Fibroblast of peridontal ligament (primary cell): ENCODE measurements at regions not wholly inside any gene's neighbourhood (a gene's known extent, or its start where the extent isn't known, plus 50 kb on each side); places are given as distances from the start of the nearest gene placed in this dataset.
"Not testable (repeated sequence)": the region's sequence is repeated elsewhere in the genome, so short reads cannot be mapped to it uniquely, and the experiment has no call there.

ENCODE experiments used
- DNase-seq: peaks from one replicate; pipeline ENCODE4 v3.0.0-alpha.2; 2010; ENCODE audit errors: extremely low read depth

DNA sequence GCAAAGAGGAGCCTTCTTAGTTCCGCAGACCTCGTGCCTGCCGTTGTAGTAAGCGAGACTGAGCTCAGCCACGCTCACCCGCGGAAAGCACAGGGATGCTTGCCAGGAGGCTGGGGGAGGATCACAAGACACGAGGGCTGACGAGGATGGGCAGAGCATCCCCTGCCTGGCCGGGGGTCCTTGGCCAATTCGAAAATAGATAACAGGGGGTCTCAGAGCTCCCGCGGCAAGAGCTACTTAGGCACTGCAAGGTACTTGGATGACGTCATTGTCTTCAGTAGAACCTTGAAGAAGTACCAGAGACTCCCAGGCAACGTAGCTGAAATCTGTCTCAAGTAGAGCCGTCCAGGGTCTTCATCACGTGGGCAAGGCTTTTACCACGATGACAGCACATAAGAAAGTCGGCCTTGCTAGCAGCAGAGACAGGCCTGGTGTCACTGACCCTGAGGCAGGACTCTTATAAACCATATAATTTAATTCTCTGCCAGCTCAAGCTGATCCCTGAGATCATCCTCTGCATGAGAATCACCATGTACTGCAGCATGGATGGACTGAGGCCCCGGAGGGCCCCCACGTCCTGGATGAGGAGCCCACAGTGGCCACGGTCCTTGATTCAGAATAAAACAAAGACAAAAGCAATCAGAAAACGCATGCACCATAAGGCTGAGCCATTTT lies 81.9 kb downstream of the TMEM18 start:
- no peak for DNase-seq

DNA sequence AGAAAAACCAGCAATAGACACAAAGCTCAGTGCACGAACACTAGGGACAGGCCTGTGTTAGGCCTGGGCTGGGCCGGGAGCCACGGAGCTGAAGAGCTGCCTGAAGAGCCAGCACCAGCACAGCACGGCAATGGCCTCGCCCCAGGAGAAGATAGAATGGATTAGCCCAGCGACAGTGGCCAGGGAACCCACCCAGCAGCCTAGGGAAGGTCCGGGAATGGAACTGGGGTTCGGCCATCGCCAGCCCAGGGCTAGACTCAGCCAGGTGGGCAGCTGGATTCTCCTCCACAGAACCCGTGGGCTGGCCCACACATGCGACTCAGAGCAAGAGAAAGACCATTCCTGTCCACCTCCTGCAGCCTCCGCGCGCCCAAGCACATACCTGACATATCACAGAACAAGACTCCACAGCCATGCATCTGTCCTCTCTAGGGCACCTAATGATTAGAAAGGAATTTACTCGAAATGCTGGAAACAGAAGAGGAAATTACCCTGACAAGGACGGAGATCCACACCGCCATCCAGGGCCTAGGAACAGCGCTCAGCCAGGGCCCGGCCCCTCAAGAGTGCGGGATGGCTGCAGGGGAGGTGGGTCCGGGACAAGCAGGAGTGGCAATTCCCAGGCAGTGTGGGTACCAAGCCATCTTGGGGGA lies 82.8 kb downstream of the TMEM18 start:
- DNase-seq = no peak

DNA sequence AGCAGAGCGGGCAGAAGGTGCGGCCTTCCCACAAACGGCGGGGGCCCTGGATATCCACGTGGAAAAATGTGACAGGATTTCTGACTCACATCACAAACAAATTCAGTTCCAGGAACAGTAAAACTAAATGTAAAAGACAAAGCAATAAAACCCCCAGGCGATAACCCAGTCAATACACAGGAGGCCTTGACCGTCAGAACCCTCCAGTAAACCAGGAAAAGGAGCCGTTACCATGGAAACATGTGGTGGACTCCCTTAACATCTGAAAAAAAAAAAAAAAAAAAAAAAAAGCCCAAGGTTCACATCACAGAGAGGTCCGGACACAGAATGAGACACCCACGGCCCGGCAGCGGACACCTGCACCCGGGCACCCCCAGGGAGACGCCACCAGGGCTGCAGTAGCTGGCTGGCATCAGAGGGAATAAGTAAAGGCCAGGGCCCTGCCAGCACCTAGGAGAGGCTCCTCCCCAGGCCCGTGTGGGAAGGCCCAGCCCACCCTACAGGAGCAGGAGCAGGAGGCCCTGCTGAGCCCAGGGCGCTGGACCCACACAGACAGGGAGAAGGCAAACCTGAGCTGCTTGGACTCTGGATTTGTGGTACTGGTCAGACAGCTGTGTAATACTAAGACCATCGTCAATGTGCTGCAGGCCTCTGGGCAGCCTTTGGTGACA lies 83.7 kb downstream of the TMEM18 start:
- no peak for DNase-seq

DNA sequence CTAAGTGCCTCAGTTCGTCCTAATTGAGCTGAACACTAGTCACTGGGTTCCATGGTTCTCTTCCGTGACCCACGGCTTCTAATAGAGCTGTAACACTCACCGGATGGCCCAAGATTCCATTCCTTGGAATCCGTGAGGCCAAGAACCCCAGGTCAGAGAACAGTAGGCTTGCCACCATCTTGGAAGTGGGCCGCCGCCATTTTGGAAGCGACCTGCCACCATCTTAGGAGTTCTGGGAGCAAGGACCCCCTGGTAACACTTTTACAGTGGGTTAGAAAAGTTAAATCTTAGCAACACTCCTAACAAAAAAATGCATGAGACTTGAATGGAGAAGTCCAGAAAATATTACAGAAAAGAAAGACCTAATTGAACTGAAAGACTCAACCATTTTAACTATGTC lies 84.5 kb downstream of the TMEM18 start:
- no peak for DNase-seq

DNA sequence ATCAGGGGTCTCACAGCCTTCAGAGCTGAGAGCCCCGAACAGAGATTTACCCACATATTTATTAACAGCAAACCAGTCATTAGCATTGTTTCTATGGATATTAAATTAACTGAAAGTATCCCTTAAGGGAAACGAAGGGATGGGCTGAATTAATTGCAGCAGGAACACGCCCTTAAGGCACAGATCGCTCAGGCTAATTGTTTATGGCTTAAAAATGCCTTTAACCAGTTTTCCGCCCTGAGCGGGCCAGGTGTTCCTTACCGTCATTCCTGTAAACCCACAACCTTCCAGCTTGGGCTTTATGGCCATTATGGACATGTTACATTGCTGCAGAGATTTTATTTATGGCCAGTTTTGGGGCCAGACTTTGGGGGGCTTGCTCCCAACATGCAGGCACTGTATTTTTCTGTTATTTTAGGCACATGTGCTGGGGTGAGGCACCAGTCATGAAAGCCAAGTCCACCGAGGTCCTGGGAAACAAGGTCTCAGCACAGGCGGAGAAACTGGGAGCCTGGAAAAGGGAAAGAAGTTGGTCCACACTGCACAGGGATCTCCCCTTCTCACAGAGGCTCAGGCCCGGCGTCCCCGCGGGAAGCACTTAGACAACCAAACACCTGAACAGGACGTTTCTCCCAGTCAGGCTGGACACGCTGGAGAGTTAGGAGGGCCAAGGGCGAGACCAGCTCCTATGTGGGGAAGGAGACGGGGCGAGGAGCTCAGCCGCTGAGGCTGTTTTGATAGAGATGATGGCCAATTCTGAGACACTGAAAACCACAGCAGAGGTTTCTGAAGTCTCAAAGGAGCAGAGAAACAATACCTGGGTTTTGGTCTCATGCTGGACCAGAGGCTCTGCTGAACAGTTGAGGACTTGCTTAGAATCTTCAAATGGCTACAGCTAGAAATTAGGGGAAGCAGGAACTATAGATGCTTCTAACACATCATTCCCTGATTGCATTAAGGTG lies 86.7 kb downstream of the TMEM18 start:
- DNase-seq = no peak

DNA sequence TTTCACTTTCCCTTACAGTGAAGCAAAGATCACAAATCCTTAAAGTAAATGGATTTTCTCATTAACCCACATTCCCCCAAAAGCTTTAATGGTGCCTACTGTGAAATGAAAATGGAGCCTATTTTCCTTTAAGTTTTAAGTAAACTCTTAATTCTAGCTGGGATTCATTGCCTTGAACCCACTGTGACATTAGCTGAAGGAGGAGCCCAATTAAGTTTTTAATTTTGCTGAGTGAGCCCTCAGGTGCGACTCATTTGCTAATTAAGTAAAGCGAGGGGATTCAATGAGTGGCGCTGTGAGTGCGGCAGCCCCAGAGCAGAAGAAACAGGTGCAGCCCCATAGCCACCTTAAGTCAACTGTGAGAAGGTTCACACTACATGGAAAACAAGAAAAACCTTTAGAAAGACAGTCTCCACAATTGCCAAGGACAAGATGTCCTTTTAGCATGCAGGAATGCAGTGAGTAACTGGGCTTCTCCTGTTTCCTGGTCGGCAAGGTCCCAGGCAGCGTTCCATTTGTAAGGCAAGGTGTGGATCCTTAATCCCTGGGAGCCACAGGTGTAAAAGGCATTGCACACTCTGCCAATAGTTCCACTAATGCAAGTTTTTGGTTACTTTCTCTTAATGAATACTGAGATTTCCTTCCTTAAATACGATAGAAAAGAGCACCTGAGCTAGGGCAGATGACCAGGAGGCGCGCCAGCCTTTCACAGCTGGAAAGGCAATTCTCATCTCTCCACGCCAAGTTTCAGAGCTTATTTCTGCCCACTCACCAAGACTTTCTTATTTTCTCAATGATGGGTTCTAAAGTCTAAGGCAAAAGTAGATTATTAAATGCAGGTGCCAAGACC lies 87.7 kb downstream of the TMEM18 start:
- DNase-seq = no peak

DNA sequence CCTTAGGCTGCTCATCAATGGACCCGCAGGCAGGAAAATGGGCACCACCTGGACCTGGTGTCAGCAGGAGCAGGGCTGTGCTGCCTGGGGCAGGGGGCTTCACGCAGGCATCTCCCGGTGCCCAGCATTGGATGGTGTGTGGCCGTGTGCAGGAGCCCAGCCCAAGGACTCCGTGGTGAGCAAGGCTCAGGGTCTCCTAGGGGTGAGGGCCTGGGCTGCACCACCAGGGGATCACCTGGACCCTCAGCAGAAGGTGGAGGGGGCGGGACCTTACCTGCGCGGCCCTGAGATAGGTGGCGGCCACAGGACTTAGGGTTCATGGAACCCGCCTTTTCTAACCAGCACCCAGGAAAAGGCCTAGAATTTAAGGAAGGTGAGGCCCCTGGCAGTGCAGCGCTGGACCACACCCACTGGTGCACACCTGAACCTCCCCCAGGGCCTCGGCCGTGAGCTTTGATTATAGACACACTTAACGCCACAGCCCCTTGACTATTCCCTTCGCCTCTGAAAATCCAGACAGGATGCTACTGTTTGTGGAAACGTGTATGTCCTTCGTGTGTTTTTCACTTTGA lies 89.0 kb downstream of the TMEM18 start:
- DNase-seq = no peak

DNA sequence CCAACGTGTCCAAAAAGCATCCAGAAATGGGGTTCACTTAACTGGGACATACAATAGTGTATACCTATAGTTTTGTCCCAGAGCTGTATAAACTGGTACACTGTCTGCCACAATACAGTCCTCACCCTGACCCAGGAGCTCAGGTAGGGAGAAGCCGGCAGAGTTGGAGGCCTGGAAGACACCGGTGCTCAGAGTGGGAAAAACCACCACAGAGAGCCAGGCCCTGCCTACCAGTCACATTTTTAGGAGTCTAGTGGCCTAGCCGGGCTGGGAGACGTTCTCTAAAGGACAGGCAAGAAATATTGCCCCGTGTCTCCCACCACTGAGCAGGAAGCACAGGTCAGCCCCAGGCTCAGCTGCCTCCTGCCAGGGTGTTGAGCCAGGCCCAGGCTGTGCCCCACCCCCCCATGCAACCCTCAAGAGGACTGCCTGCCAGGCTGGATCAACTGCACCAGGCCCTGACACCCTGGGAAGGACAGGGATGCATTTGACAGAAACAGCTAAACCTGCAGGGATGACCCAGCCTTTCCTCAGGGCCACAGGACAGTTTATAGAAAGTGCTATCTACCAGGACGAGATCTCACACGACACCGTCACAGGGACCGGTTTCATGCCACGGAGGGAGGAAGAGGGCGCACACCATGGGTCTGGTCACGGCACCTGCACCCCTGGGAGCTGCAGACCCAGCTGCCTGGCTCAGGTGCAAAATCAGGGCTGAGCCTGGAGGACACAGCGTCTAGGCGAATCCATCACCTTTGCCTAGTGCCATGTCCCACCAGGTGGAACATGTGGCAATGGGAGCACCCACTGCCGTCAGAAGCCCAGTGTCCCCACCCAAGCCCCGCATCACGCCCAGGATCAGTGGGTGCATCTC lies 89.9 kb downstream of the TMEM18 start:
- DNase-seq = no peak

DNA sequence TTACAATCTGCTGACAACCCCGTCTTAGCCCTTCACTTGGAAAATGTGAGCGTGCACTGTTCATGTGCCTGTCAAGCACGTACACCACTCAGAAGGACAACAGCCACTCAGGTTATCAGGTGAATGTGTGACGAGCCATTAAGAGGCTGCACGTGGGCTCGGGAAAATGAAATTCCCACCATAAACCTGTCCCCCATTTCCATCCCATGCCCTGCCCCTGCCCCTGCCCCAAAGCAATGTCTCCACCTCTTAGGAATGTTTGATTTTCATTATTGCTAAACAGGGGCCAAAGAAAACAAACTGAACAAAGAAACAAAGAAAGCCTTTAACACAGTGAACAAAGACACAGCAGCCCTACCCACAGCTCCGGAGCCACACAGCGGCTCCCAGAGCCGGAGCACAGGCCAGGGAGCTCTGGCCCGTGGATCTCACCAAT lies 90.5 kb downstream of the TMEM18 start:
- no peak for DNase-seq

DNA sequence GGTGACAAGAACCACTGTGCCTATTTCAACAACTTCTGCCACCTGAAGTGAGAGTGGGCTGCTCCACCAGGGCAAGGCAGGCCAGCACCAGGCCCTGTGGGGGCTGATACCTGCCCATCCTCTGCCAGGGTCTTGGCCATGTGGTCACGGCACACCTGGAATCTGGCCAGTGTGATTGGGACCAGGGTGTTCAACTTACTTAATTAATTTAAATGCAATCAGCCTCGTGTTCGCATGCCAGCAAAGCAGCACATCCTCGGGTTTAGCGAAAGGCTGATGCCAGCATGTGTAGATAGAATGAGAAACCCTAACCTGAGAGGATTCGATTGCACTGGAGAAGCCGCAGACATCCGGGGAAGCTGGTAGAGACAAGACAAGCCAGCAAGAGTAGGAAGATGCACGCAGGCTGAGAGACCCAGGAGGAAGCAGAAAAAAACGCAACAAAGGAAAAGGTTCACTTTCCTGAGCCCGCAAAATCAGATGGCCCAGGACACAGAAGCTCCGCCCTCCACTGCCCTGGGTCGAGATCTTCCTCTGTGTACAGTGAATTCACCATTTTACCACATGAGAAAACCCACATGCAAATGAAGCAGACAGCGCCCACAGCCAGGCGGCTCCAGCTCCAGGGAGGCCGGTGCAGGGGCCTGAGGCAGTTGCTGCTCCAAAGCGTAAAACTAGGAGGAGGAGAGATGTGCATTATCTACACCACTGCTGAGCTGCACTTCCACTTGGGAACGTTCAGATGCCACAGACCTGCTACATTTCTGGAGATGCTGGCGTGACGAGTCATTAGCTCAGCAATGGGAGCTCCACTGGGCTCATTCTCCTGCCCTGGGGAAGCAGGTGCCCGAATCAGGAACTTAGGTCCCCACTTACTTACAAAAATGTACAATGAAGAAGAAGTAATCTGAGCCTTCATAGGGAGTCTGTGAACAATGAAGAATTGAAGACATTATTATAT lies 92.1 kb downstream of the TMEM18 start:
- DNase-seq = no peak

DNA sequence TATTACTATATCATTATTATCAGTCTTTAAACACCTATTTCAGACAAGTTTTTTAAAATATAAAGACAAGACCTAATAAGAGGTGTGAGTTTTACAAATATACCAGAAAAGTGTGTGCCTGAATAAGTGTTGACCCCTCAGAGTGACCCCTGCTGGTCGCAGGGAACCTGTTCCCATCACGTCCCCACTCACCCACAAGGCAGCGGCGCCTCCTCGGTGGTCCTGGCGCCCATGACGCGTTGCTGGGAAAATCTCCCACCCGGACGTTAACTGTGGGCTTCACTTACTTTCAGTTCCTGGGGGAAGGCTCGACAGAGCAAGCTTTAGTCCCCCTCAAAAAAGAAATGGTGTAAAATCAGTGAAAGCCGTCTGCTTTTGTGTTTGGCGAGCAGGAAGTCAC lies 93.5 kb downstream of the TMEM18 start:
- no peak for DNase-seq

DNA sequence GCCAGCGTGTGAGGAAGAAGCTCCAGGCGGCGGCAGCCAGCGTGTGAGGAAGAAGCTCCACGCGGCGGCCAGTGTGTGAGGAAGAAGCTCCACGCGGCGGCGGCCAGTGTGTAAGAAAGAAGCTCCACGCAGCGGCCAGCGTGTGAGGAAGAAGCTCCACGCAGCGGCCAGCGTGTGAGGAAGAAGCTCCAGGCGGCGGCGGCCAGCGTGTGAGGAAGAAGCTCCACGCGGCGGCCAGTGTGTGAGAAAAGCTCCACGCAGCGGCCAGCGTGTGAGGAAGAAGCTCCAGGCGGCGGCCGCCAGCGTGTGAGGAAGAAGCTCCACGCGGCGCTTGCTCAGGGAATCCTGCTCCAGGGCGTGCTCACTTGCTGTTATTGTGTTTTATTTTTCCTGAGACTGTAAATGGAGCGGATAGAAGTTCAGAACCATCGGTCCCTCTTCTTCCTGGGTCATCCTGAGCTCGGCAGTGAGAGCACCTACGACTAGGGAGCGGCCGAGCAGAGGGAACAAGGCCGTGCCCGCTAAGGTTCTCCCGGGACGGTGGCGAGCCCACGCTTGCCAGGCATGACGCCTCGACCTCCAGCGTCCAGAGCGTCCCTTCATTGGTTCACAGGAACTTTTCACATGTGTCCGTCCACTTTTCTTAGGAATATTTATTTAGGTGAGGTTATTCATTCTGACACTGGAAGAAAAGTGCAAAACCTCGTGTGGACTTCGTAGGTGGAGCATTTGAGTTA lies 94.2 kb downstream of the TMEM18 start:
- DNase-seq = no peak

DNA sequence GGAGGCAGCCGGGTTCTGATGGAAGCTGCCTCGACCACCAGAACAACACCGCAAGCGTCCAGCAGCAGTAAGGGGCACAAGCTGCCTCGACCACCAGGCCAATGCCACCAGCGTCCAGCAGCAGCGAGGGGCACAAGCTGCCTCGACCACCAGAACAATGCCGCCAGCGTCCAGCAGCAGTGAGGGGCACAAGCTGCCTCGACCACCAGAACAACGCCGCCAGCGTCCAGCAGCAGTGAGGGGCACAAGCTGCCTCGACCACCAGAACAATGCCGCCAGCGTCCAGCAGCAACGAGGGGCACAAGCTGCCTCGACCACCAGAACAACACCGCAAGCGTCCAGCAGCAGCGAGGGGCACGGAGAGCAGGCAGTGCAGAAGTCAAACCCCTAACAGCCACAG lies 94.9 kb downstream of the TMEM18 start:
- DNase-seq = not testable (repeated sequence)

DNA sequence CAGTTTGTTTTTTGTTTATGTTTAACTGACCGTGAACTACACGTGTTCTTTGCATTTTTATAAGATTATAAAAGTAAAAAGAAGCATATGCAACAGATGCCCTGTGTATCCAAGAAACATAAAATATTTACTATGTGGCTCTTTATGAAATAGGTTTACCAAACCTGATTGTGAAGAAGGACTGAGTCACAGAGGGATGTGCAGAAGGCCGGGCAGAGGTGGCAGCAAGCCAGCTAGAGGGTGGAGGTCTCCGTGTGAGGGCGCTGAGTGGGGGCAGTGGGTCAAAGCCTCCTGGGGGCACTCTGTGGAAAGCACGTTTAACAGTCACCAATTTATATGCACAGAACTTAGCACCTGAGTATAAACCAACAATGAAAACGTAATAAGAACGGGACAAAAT lies 97.2 kb downstream of the TMEM18 start:
- no peak for DNase-seq

DNA sequence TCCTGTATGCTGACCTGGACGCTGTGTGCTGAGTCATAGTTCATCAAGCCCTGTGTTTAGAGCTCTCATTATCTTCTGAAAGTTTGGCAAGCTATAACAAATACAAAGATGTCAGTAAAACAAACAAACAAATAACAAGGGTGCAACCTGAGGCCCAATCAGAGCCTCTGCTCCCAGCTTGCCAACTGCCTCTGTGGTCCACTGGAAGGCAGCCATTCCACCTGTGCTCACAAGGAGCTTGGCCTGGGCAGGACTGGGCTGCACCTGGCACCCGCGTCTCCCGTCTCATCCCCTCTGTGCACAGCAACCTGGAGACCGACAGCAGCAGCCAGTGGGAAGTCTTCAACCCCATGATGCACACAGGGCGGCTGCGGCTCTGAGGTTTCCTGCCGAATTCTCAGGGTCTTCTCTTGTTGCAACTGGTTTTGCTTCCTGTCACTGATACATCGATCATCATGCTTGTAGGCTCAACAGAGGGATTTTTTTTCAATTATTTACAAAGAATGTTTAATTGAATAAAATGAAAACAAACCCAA lies 97.8 kb downstream of the TMEM18 start:
- DNase-seq = no peak

DNA sequence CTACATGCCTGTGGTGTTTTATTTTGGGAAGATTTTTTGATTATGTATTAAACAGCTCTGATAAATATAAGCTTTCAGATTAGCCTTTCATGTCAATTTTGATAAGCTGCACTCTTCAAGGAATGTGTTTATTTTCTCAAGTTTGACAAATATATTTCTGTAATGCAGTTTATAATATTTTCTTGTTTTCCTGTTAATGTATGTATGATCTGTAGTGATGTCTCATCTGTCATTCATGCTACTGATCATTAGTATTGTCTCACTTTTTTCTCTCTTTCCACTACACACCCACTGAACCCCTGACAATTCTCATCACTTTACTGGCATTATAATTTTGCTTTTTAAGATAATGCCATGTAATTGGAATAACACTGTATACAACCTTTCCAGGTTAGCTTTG lies 100.9 kb downstream of the TMEM18 start:
- DNase-seq = no peak

DNA sequence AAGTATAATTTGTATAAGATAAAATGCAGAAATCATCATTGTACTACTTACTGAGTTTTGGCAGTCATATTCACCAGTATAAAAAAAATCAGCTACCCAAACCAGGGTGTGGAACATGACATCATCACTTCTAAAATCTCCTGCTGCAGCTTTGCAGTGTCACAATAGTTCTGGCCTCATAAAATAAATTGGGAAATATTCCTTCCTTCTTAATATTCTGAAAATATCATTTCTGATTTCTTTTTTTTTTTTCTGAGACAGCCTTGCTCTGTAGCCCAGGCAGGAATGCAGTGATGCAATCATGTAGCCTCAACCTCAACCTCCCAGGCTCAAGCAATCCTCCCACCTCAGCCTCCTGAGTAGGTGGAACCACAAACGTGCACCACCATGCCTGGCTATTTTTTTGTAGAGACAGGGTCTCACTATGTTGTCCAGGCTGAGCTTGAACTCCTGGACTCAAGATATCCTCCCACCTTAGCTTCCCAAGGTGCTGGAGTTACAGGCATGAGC lies 101.4 kb downstream of the TMEM18 start:
- no peak for DNase-seq
